Chondrocyte (in vitro differentiated cells): ENCODE measurements at regions not wholly inside any gene's neighbourhood (a gene's known extent, or its start where the extent isn't known, plus 50 kb on each side); places are given as distances from the start of the nearest gene placed in this dataset.

Source experiments
- DNase-seq: peaks from one replicate; pipeline ENCODE4 v3.0.0; 2021; ENCODE audit warnings: mixed read lengths, low spot score
- H3K27ac Mint-ChIP-seq: one replicate; pipeline ENCODE4 v1.8.0; 2021; ENCODE audit warnings: mild to moderate bottlenecking, moderate library complexity, mixed read lengths; ENCODE audit not compliant: unreplicated experiment
- H3K27me3 Mint-ChIP-seq: 2 replicates; pipeline ENCODE4 v1.8.0; 2021; ENCODE audit warnings: low read depth, mixed read lengths
- H3K36me3 Mint-ChIP-seq: 2 replicates; pipeline ENCODE4 v1.8.0; 2021; ENCODE audit warnings: low read depth, mixed read lengths
- H3K4me1 Mint-ChIP-seq: 2 replicates; pipeline ENCODE4 v1.8.0; 2021; ENCODE audit warnings: low read depth, mild to moderate bottlenecking, mixed read lengths
- H3K4me3 Mint-ChIP-seq: one replicate; pipeline ENCODE4 v1.8.0; 2021; ENCODE audit warnings: mild to moderate bottlenecking, moderate library complexity, mixed read lengths; ENCODE audit not compliant: unreplicated experiment
- H3K9me3 Mint-ChIP-seq: 2 replicates; pipeline ENCODE4 v1.8.0; 2021; ENCODE audit warnings: low read depth, mixed read lengths
- TF ChIP-seq, protein P1 (sequence below): fragments of 200-600 bp; sonication (generic); IDR thresholded peaks from 2 replicates; pipeline ENCODE4 v1.5.0; 2021; ENCODE audit warnings: antibody characterized with exemption, mild to moderate bottlenecking, moderate library complexity

DNA sequence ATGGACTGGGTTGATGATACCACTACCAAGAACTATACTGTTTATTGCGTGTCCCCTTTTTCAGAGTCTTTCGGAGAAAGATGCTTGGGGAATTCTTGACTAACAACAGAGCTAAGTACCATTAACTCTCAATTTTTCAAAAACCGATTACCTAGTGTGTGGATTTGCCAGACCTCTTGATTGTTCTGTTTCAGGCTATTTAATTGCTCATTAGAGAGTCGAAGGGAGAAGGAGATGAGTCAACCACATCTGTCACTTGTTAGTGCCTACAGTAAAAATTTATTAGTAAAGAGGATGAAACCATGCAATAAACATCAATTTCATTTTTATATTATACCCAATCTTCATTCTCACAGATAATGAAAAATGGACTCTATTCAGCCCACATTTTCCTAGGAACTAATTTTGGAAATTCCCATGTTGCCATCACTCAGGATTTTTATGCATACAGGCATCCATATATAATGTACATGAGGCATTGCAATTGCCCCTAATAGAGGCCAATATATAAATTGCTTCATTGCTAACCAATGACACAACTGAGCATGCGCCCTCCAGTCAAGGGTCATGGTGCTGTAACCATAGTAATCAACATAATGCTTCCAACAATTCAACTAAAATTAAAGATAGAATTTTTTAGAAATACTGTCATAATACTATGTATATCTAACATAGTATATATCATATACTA lies 541.7 kb downstream of the TBL1XR1 start:
- H3K4me3 Mint-ChIP-seq = no peak overlapping the region
- no peaks in the 10 kb centered on the region for H3K36me3 Mint-ChIP-seq
- H3K4me1 Mint-ChIP-seq = no peaks in the 10 kb centered on the region

DNA sequence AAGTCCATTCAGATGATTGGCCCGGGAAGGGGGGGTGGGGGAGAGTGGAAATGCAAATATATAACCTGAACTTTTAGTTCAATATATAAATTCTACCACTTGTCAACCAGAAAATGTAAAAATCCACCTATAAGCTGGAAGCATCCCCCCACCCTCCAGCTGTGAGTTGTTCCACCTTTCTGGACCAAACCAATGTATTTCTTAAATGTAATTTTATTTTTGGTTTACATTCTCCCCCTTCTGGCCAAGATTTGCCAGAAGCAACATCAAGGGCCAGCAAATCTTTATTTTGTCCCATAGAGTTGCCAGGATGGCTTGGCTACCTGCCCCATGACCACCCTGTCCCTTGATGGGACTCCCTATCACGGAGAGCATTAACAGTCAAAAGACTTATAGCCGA lies 545.7 kb downstream of the TBL1XR1 start:
- DNase-seq = no peak
- TF ChIP-seq, protein P1, sequence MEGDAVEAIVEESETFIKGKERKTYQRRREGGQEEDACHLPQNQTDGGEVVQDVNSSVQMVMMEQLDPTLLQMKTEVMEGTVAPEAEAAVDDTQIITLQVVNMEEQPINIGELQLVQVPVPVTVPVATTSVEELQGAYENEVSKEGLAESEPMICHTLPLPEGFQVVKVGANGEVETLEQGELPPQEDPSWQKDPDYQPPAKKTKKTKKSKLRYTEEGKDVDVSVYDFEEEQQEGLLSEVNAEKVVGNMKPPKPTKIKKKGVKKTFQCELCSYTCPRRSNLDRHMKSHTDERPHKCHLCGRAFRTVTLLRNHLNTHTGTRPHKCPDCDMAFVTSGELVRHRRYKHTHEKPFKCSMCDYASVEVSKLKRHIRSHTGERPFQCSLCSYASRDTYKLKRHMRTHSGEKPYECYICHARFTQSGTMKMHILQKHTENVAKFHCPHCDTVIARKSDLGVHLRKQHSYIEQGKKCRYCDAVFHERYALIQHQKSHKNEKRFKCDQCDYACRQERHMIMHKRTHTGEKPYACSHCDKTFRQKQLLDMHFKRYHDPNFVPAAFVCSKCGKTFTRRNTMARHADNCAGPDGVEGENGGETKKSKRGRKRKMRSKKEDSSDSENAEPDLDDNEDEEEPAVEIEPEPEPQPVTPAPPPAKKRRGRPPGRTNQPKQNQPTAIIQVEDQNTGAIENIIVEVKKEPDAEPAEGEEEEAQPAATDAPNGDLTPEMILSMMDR = peak; percentile 23
- Mint-ChIP-seq H3K27ac (no peak overlapping the region), H3K36me3 (no peaks in the 10 kb centered on the region), H3K27me3 (peaks cover 2% of the 10 kb centered on the region), H3K9me3 (no peaks in the 10 kb centered on the region), H3K4me1 (no peaks in the 10 kb centered on the region), H3K4me3 (no peak overlapping the region)

More for the DNA sequence above, 541.7 kb downstream of the TBL1XR1 start:
- H3K9me3 Mint-ChIP-seq = no peaks in the 10 kb centered on the region
- TF ChIP-seq, protein P1 = no peak
- H3K27ac Mint-ChIP-seq = no peak overlapping the region
- no peak for DNase-seq
- H3K27me3 Mint-ChIP-seq = peaks cover 8% of the 10 kb centered on the region

DNA sequence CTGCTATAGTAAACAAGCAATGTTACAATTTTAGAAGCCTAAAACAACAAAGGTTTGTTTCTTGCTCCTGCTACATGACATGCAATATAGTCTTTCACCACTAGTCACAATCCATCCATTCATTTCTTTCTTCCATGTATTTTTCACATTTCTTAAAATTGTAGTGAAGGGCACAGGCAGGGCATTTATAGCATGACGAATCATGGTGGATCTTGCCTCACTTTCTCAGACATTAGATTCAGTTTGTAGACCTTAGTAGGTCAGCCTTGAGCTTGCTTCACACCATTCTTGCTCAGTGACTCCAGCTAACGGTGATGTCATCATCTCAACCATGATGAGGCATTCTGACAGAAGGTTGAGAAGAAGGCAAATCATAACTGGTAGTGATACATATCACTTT lies 546.8 kb downstream of the TBL1XR1 start:
- no peak overlapping the region for H3K4me3 Mint-ChIP-seq
- no peaks in the 10 kb centered on the region for H3K36me3 Mint-ChIP-seq
- H3K27ac Mint-ChIP-seq = no peak overlapping the region
- peaks cover 2% of the 10 kb centered on the region for H3K27me3 Mint-ChIP-seq
- DNase-seq = no peak
- TF ChIP-seq, protein P1 = peak; percentile 51
- no peaks in the 10 kb centered on the region for H3K4me1 Mint-ChIP-seq
- no peaks in the 10 kb centered on the region for H3K9me3 Mint-ChIP-seq

DNA sequence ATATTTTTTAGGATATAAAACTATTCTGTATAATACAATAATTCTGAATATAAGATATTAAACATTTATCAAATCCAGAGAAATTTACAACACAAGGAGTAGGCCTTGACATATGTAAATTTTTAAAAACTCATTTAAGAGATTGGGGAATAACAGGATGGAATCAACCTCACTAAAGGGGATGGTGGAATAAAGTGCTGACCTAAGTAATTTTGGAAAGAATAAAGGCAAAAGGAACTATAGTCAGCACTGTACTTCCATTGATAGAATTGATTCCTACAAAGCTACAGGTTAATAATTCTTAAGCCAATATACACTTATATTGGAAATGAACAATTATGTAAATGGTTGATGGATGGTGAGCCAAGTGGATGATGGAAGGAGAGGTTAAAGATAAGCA lies 549.3 kb downstream of the TBL1XR1 start:
- H3K27me3 Mint-ChIP-seq = peaks cover 2% of the 10 kb centered on the region
- no peaks in the 10 kb centered on the region for H3K4me1 Mint-ChIP-seq
- no peak for DNase-seq
- no peaks in the 10 kb centered on the region for H3K9me3 Mint-ChIP-seq
- TF ChIP-seq, protein P1 = no peak
- no peak overlapping the region for H3K27ac Mint-ChIP-seq
- no peaks in the 10 kb centered on the region for H3K36me3 Mint-ChIP-seq
- H3K4me3 Mint-ChIP-seq = no peak overlapping the region

DNA sequence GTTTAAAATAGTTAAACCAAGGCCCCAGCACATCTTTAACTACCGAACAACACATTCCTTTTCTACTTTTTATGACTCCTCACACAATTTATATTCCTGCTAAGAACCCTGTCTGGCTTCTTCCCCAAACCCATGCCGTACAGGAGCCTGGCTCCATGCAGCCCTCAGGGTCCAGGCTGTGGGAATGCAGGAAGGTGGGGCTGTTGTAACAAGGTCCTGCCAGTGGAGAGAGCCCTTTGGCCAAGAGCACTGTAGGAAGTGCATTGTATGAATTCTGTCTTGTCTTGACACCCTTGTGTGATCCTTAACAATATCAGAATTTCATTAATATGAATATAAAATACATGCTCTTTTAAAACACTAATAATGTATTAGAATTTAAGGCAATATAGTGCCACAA lies 563.8 kb downstream of the TBL1XR1 start:
- Mint-ChIP-seq H3K36me3 (no peaks in the 10 kb centered on the region), H3K4me1 (no peaks in the 10 kb centered on the region), H3K9me3 (no peaks in the 10 kb centered on the region), H3K4me3 (no peak overlapping the region), H3K27ac (no peak overlapping the region), H3K27me3 (peaks cover 7% of the 10 kb centered on the region)
- TF ChIP-seq, protein P1 = no peak
- DNase-seq = no peak
